Endodermal cell (in vitro differentiated cells): ENCODE measurements at regions not wholly inside any gene's neighbourhood (a gene's known extent, or its start where the extent isn't known, plus 50 kb on each side); places are given as distances from the start of the nearest gene placed in this dataset.

ENCODE experiments used
- DNase-seq: peaks from one replicate; pipeline ENCODE4 v3.0.0-alpha.2; 2017
- H3K27ac ChIP-seq: 2 replicates; pipeline ENCODE4 v1.5.1; 2013; ENCODE audit warnings: mild to moderate bottlenecking, low read depth, low read length, moderate library complexity
- H3K27me3 ChIP-seq: 2 replicates; pipeline ENCODE4 v1.6.1; 2013; ENCODE audit warnings: mild to moderate bottlenecking, low read length, moderate library complexity; ENCODE audit not compliant: insufficient read depth, control insufficient read depth, poor library complexity, severe bottlenecking
- H3K36me3 ChIP-seq: 2 replicates; pipeline ENCODE4 v1.7.0; 2013; ENCODE audit warnings: mild to moderate bottlenecking, low read length, moderate library complexity; ENCODE audit not compliant: control insufficient read depth, insufficient read depth
- H3K4me1 ChIP-seq: one replicate; pipeline ENCODE4 v1.7.0; 2013; ENCODE audit warnings: low read length; ENCODE audit not compliant: control insufficient read depth, insufficient read depth
- H3K4me3 ChIP-seq: 2 replicates; pipeline ENCODE4 v1.5.1; 2013; ENCODE audit warnings: mild to moderate bottlenecking, low read length, moderate library complexity
- H3K9ac ChIP-seq: 2 replicates; pipeline ENCODE4 v1.6.1; 2013; ENCODE audit warnings: mild to moderate bottlenecking, low read length, moderate library complexity; ENCODE audit not compliant: poor library complexity, severe bottlenecking; ENCODE audit errors: extremely low read depth
- H3K9me3 ChIP-seq: 2 replicates; pipeline ENCODE4 v1.6.1; 2013; ENCODE audit warnings: mild to moderate bottlenecking, low read length, moderate library complexity; ENCODE audit not compliant: control insufficient read depth
- H3K27ac Mint-ChIP-seq: 2 replicates; pipeline ENCODE4 v1.8.0; 2020; ENCODE audit warnings: mixed read lengths
- H3K27me3 Mint-ChIP-seq: 2 replicates; pipeline ENCODE4 v1.8.0; 2021; ENCODE audit warnings: mild to moderate bottlenecking, mixed read lengths; ENCODE audit not compliant: insufficient read depth
- H3K36me3 Mint-ChIP-seq: 2 replicates; pipeline ENCODE4 v1.8.0; 2020; ENCODE audit warnings: low read depth, mixed read lengths
- H3K4me1 Mint-ChIP-seq: 2 replicates; pipeline ENCODE4 v1.8.0; 2020; ENCODE audit warnings: mixed read lengths
- H3K4me3 Mint-ChIP-seq: 2 replicates; pipeline ENCODE4 v1.8.0; 2020; ENCODE audit warnings: mild to moderate bottlenecking, moderate library complexity, mixed read lengths
- H3K9me3 Mint-ChIP-seq: 2 replicates; pipeline ENCODE4 v1.8.0; 2020; ENCODE audit warnings: mild to moderate bottlenecking, mixed read lengths
- CTCF ChIP-seq: fragments of 200-600 bp; sonication (generic); conservative IDR thresholded peaks from 2 replicates; pipeline ENCODE4 v1.5.0; 2021; ENCODE audit warnings: antibody characterized with exemption, mild to moderate bottlenecking
- WGBS, 2 experiments: methylation state at CpG; one replicate each; pipeline versions ENCODE4 v1.1.5 to v1.1.7; 2013; ENCODE audit warnings: missing lambda C conversion rate in 2 of 2, mixed read lengths in 1 of 2; ENCODE audit not compliant: insufficient coverage in 1 of 2, insufficient read length in 1 of 2; 5-methylcytosine and 5-hydroxymethylcytosine counted together

- no peak for DNase-seq
- no peak for TF ChIP-seq CTCF
- Mint-ChIP-seq H3K36me3 (no peaks in the 10 kb centered on the region), H3K9me3 (peaks cover 5% of the 10 kb centered on the region), H3K27ac (no peak overlapping the region), H3K27me3 (no peaks in the 10 kb centered on the region), H3K4me1 (peaks cover 8% of the 10 kb centered on the region), H3K4me3 (no peak overlapping the region)
- Histone ChIP-seq H3K4me1 (no peaks in the 10 kb centered on the region), H3K27ac (no peak overlapping the region), H3K9me3 (no peaks in the 10 kb centered on the region), H3K4me3 (no peak overlapping the region), H3K36me3 (no peaks in the 10 kb centered on the region), H3K9ac (no peak overlapping the region), H3K27me3 (no peaks in the 10 kb centered on the region)
- 86 to 100% methylated on average over 1 of the region's 1 CpG for WGBS, 2 experiments
These were observed 417.7 kb upstream of the JAG1 start for GRCh38 chr20:11091511-11091910.

- H3K9me3 Mint-ChIP-seq = peaks cover 5% of the 10 kb centered on the region
- Histone ChIP-seq H3K36me3 (no peaks in the 10 kb centered on the region), H3K27me3 (no peaks in the 10 kb centered on the region), H3K9ac (no peak overlapping the region), H3K4me3 (no peak overlapping the region), H3K27ac (no peak overlapping the region), H3K9me3 (no peaks in the 10 kb centered on the region), H3K4me1 (no peaks in the 10 kb centered on the region)
- H3K4me3 Mint-ChIP-seq = no peak overlapping the region
- H3K27ac Mint-ChIP-seq = no peak overlapping the region
- WGBS, 2 experiments = 100% methylated on average over 1 of the region's 1 CpG; no CpG with 5 or more reads in 1 of the 2 experiments
- H3K4me1 Mint-ChIP-seq = peaks cover 2% of the 10 kb centered on the region
- no peak for DNase-seq
- H3K27me3 Mint-ChIP-seq = no peaks in the 10 kb centered on the region
- H3K36me3 Mint-ChIP-seq = no peaks in the 10 kb centered on the region
- TF ChIP-seq CTCF = no peak
These were observed 418.4 kb upstream of the JAG1 start for GRCh38 chr20:11092151-11092550.

- H3K9ac ChIP-seq = no peak overlapping the region
- no peak overlapping the region for H3K4me3 ChIP-seq
- TF ChIP-seq CTCF = no peak
- 75% methylated on average over 1 of the region's 1 CpG; no CpG with 5 or more reads in 1 of the 2 experiments for WGBS, 2 experiments
- no peaks in the 10 kb centered on the region for H3K4me1 Mint-ChIP-seq
- no peaks in the 10 kb centered on the region for H3K36me3 Mint-ChIP-seq
- no peak overlapping the region for H3K27ac ChIP-seq
- no peak overlapping the region for H3K27ac Mint-ChIP-seq
- no peaks in the 10 kb centered on the region for H3K9me3 Mint-ChIP-seq
- H3K4me3 Mint-ChIP-seq = no peak overlapping the region
- H3K27me3 Mint-ChIP-seq = no peaks in the 10 kb centered on the region
- no peaks in the 10 kb centered on the region for H3K4me1 ChIP-seq
- DNase-seq = no peak
- H3K36me3 ChIP-seq = no peaks in the 10 kb centered on the region
- H3K27me3 ChIP-seq = no peaks in the 10 kb centered on the region
- H3K9me3 ChIP-seq = no peaks in the 10 kb centered on the region
These were observed 420.4 kb upstream of the JAG1 start for GRCh38 chr20:11094196-11094595.
